ENCODE measurements at regions not wholly inside any gene's neighbourhood (a gene's known extent, or its start where the extent isn't known, plus 50 kb on each side); places are given as distances from the start of the nearest gene placed in this dataset.
"Not testable (repeated sequence)": the region's sequence is repeated elsewhere in the genome, so short reads cannot be mapped to it uniquely, and the experiment has no call there.

DNA sequence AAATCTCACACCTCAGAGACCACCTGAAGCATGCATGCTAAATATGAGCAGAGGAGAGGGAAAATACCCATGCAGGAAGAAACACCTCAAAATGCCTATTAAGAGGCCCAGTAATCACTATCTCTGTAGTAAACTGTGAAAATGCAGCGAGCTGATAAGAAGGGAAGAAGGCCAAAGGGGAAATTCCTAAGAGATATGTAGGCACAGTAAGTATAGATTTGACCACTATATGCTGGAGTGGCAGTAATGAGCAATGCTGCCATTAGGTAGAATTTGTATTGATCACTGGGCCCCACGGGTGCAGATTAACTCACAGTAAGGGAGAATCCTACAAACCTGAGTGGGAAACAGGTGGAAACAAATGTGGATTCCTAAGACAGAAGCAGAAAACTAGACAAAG lies 1813.1 kb upstream of the RAG2 start:
- no peak for ATAC-seq

GRCh38 chr11:38402063-38402462 lies 1804.0 kb upstream of the RAG2 start:
- ATAC-seq, result no peak

DNA sequence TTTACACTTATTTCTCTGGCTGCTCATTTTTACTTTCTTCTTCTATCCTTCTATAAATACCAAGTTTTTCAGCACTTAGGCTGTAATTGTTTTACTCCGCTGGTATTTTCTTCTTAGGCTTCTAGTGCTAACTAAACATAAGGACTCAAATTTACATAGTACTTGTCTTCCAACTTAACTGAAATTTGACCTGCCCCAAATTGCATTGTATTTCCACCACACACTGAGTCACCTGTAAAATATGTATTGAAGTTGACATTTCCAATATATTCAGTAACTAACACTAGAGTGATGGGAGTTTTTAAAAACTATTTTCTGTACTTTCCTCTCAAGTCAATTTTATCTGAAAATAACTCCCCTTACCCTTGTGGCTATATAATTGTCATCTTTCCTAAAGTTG lies 1794.1 kb upstream of the RAG2 start:
- ATAC-seq, result no peak

- no peak for ATAC-seq
These were observed 1786.5 kb upstream of the RAG2 start for GRCh38 chr11:38384568-38384967.

DNA sequence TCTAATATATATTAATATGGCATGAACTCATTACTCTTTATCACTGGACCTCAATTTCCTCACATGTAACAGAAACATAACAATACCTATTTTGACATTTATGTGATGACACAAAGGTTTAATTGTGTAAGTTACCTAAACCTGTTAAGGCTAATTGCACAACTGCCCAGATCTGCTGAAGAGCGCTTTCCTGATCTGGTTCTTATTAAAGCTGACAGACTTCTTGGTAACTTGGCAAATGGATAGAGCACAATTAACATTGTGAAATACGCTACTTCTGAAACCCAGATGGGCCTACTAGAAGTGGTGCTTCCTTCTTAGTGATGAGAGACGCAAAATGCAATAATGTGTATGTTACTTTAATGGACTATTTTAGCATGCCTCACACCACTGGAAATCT lies 1767.2 kb upstream of the RAG2 start:
- no peak for ATAC-seq

- ATAC-seq, result no peak
These were observed 1758.2 kb upstream of the RAG2 start for GRCh38 chr11:38356255-38356654.

DNA sequence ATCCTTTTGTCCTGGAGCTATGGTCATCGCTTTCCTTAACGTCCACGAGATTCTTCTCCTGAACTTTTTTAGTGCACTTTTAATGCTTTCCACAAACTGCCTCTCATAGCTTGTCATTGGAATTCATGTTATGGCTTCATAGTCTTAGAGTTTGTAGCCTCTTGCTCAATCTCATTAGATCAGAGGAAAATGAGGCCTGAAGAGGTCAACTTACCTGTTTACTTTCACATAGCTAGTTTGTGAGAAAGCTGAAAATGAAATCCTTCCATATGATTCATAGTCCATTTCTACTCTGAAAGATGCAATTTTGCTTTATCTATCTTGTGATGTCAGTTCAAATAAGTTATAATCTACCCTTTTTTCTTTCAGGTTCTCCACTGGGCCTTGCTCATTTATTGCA lies 1747.2 kb upstream of the RAG2 start:
- ATAC-seq, result no peak

- not testable (repeated sequence) for ATAC-seq
These were observed 1743.6 kb upstream of the RAG2 start for GRCh38 chr11:38341612-38342011.

- ATAC-seq, result no peak
These were observed 1741.9 kb upstream of the RAG2 start for GRCh38 chr11:38339835-38340440.

DNA sequence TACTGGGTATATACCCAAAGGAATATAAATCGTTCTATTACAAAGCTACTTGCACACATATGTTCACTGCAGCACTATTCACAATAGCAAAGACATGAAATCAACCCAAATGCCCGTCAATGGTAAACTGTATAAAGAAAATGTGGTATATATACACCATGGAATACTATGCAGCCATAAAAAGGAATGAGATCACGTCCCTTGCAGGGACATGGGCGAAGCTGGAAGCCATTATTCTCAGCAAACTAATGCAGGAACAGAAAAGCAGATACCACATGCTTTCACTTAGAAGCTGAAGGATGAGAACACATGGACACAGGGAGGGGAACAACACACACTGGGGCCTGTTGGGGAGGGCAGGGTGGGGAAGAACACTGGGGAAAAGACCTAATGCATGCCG lies 1740.0 kb upstream of the RAG2 start:
- not testable (repeated sequence) for ATAC-seq

- ATAC-seq, result no peak
These were observed 1734.0 kb upstream of the RAG2 start for GRCh38 chr11:38332046-38332445.

DNA sequence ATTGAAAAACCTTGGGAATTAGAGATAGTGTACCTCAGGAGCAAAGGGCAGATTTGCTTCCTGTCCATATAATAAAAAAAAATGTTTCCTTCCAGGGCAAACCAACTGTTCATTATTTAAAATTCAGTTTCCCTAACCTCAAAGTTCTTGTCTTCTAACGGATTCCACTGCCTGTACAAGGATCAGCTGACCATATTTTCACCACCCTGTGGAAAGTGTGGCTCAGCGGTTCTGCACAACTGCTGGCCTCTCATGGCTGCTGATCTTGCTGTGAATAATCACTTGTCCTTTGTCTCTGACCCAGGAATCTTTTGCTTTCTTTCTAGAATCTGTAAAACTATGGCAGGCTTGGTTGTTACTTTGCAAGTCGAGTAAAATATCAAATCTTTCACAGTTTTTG lies 1732.5 kb upstream of the RAG2 start:
- no peak for ATAC-seq

- ATAC-seq, result no peak
These were observed 1726.1 kb upstream of the RAG2 start for GRCh38 chr11:38323961-38324761.

- peak; percentile 13 for ATAC-seq
These were observed 1717.1 kb upstream of the RAG2 start for GRCh38 chr11:38315151-38315550.

DNA sequence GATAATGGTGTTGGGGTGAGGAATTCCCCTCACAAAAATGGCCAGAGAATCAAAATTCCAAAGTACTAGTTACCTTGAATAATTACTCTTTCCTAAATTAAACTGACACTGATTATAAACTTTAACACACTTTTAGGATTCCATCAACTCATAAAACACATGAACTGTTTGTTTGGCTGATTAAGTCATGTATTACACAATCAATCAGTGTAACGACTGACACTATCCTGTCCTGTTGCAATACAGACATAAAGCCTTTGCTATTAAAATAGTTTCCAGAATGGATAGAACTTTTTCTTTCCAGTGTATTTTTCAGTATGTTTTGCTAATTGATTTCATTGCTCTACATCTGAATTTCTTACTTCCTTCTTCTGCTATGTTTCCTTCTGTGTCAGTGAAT lies 1709.4 kb upstream of the RAG2 start:
- no peak for ATAC-seq

DNA sequence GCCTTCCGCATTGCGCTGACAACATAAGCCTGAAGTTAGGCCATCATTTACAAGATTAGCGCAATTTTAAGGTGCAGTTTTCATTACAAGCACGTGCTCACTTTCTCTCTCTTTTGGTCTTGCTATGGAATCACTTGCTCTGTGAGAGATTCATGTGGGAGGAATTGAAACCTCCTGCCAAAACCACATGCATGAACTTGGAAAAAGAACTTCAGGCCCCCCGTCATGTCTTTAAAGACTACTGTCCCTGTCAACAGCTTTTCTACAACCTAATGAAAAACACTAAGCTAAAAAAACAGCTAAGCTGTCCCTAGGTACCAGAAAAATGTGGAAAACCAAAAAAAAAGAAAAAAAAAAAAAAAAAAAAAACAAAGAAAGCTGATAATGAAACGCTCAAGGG lies 1707.6 kb upstream of the RAG2 start:
- ATAC-seq, result no peak

- ATAC-seq, result no peak
These were observed 1706.9 kb upstream of the RAG2 start for GRCh38 chr11:38304926-38305325.

GRCh38 chr11:38302564-38302963 lies 1704.5 kb upstream of the RAG2 start:
- no peak for ATAC-seq

DNA sequence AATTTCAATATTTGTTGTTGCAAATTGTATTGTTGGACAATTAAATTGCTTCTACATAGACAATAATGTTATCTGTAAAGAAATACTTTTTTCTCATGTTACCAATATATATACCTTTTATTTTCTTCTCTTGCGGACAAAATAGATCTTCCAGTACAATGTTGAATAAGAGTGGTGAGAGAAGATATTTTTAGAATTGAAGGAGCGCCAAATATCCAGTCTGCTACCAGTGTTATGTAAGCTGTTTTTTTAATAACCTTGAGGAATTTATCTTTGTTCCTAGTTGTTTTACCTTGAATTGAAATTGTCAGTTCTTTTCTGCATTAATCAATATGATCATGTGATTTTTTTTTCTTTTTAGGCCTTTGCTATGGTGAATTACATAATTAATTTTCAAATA lies 1702.5 kb upstream of the RAG2 start:
- no peak for ATAC-seq

DNA sequence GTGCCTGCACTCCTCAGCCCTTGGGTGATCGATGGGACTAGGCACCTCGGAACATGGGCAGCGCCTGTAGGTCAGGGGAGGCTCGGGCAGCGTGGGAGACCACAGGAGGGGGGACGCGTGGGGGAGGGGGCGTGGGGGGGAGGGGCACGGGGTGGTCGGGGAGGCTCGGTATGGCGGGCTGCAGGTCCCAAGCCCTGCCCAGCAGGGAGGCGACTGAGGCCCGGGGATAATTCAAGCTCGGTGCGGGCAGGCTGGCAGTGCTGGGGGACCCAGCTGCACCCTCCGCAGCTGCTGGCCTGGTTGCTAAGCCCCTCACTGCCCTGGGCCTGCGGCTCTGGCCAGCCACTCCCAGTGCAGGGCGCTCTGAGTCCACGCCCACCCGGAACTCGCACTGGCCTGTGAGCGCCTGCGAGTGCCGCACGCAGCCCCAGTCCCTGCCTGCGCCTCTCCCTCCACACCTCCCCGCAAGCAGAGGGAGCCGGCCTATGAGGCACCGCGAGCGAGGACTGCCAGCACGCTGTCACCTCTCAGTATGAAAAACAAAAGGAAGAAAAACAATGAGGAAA lies 1698.3 kb upstream of the RAG2 start:
- ATAC-seq, result no peak

DNA sequence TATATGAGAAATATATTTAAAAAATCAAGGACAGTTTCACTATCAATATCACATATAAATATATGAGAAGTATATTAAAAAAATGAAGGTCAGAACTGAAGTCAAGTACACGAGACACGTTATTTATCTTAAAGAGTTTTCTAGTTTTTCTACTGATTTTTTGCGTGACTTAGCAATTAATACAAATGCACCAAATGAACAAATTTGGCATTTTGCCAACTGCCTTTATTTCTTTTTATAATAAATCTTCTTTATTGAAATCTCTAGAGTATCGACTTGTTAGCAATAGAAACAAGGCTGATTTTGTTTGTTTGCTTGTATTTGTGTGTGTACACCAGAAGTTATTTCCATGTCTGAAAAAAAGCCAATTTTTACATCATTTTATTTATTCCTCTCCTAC lies 1684.7 kb upstream of the RAG2 start:
- ATAC-seq, result no peak

DNA sequence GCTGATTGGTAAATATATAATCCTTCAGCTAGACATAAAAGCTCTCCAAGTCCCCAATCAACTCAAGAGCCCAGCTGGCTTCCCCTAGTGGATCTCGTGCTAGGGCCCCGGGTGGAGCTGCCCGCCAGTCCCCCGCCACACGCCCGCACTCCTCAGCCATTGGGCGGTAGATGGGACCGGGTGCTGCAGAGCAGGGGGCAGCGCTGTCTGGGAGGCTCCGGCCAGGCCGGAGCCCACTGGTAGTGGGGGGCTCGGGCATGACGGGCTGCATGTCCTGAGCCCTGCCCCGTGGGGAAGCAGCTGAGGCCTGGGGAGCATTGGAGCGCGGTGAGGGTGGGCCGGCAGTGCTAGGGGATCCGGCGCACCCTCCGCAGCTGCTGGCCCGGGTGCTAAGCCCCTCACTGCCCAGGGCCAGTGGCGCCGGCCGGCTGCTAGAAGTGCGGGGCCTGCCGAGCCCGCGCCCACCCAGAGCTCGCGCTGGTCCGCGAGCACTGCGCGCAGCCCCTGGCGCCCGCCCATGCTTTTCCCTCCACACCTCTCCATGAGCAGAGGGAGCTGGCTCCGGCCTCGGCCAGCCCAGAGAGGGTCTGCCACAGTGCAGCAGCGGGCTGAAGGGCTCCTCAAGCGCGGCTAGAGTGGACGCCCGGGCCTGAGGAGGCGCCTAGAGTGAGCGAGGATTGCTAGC lies 1680.6 kb upstream of the RAG2 start:
- ATAC-seq, result no peak

DNA sequence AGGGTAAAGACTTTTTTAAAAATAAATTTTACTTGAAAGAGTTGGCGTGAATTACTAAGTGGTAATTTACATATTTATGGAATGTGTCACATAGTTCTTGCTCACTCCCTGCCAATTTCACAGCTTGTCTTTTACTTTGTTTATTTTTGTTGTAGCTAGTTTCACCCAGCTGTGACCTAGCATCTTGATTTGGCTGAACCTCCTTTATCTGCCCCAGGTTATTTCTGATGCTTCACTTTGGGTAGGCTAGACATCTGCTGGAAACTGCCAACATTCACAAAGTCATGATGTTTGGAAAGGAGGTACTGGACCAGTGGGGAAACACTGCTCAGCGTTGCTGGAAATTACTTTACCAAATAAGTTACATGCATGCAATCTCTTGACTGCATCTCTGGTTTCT lies 1676.0 kb upstream of the RAG2 start:
- ATAC-seq, result no peak

DNA sequence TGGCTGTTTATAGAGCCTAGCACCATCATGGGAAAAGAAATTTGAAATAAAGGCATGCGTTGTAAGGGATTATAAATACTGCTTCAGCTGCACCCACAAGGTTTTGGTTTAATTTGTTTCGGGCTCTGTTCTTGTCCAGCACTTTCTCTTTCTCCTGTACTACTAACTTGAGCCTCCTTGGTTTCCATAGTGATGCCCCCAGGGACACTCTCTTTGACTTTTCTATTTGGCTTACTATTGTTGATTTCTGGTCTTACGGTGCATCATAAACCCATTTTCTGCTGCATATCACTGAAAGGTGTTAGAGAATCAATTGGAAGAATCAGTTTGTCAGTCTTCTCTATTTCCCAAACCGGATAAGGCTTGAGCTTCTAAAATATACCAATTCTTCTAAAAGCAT lies 1674.3 kb upstream of the RAG2 start:
- no peak for ATAC-seq

All from esophagus mucosa (tissue), 1 donor.